ENCODE measurements at regions not wholly inside any gene's neighbourhood (a gene's known extent, or its start where the extent isn't known, plus 50 kb on each side); places are given as distances from the start of the nearest gene placed in this dataset.

DNA sequence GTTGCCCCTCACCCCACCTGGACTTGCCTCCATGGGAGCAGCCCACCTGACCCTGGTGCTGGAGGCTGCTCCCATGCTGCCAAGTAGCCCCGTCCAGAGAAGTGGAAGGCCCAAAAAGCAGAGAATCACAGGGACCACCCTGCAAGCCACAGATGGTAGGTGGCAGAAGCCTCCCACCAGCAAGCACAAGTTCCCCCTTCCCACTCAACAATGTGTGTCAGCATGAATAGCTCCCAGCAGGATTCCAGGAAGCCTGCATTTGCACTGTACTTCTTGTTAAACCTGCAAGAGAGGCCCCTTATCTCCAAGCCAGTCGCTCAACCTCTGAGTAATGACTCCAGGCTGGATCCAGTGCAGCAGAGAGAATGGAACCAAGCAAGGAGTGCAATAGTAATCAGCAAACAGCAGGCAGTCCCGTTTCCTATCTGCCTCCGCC, 180.8 kb upstream of the CST7 start:
- no peak for TF ChIP-seq EZH2 (optimal IDR thresholded peaks at IDR 0.05; ENCODE audit: low read depth, low read length)
- TF ChIP-seq, protein P1, sequence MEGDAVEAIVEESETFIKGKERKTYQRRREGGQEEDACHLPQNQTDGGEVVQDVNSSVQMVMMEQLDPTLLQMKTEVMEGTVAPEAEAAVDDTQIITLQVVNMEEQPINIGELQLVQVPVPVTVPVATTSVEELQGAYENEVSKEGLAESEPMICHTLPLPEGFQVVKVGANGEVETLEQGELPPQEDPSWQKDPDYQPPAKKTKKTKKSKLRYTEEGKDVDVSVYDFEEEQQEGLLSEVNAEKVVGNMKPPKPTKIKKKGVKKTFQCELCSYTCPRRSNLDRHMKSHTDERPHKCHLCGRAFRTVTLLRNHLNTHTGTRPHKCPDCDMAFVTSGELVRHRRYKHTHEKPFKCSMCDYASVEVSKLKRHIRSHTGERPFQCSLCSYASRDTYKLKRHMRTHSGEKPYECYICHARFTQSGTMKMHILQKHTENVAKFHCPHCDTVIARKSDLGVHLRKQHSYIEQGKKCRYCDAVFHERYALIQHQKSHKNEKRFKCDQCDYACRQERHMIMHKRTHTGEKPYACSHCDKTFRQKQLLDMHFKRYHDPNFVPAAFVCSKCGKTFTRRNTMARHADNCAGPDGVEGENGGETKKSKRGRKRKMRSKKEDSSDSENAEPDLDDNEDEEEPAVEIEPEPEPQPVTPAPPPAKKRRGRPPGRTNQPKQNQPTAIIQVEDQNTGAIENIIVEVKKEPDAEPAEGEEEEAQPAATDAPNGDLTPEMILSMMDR (IDR thresholded peaks at IDR 0.05; ENCODE audit: low read length), result no peak
